Testis (tissue), 2 donors: ENCODE measurements at regions not wholly inside any gene's neighbourhood (a gene's known extent, or its start where the extent isn't known, plus 50 kb on each side); places are given as distances from the start of the nearest gene placed in this dataset.
A peak's percentile ranks its signal among the peaks of the same experiment; 100 is the strongest.

Experiments used
- DNase-seq: peaks from one replicate; pipeline ENCODE4 v3.0.0-alpha.2; 2019
- H3K27ac ChIP-seq, 2 donors: fragments of 200-600 bp; sonication (generic); one replicate each; pipeline ENCODE4 v1.5.1; 2019
- H3K27me3 ChIP-seq: fragments of 200-600 bp; sonication (generic); one replicate; pipeline ENCODE4 v1.5.1; 2019
- H3K36me3 ChIP-seq: fragments of 200-600 bp; sonication (generic); one replicate; pipeline ENCODE4 v1.5.1; 2017; ENCODE audit warnings: low read depth; ENCODE audit errors: missing control alignments
- H3K4me1 ChIP-seq: fragments of 200-600 bp; sonication (generic); one replicate; pipeline ENCODE4 v1.5.1; 2019
- H3K4me3 ChIP-seq, 2 donors: fragments of 200-600 bp; sonication (generic); one replicate each; pipeline ENCODE4 v1.5.1; 2017 to 2019
- H3K9me3 ChIP-seq: fragments of 200-600 bp; sonication (generic); one replicate; pipeline ENCODE4 v1.5.1; 2017
- CTCF ChIP-seq, 3 experiments: fragments of 450-650 bp in 2 of 3; fragments of 200-600 bp in 1 of 3; sonication (generic) in 1 of 3; IDR thresholded peaks; one replicate each; pipeline ENCODE4 v1.5.1; 2016 to 2019; ENCODE audit warnings: antibody characterized with exemption in 3 of 3, mild to moderate bottlenecking in 2 of 3, moderate library complexity in 1 of 3
- POLR2A ChIP-seq: fragments of 450-650 bp; IDR thresholded peaks from one replicate; pipeline ENCODE4 v1.6.1; 2017; ENCODE audit warnings: antibody characterized with exemption, mild to moderate bottlenecking, moderate library complexity
- WGBS, 2 donors: methylation state at CpG; one replicate each; pipeline ENCODE4 v1.1.5; 2018; 5-methylcytosine and 5-hydroxymethylcytosine counted together
- intact Hi-C: fragments of 100-400 bp; cut with DNase I; formaldehyde crosslinking; loops from one replicate; pipeline ENCODE4 v1.15.1; 2023; ENCODE audit warnings: low total_unique reads

GRCh38 chr11:60633645-60634044 lies 65.8 kb upstream of the MS4A8 start:
- intact Hi-C loops = no loop called here
- Histone ChIP-seq H3K4me3 (no peak overlapping the region), H3K36me3 (no peaks in the 10 kb centered on the region), H3K4me1 (no peaks in the 10 kb centered on the region), H3K27ac (no peak overlapping the region), H3K27me3 (no peaks in the 10 kb centered on the region), H3K9me3 (no peaks in the 10 kb centered on the region)
- TF ChIP-seq CTCF (IDR thresholded peaks at IDR 0.05) = no peak
- TF ChIP-seq POLR2A = no peak
- 71 to 88% methylated on average over 1 of the region's 1 CpG for WGBS, 2 donors
- no peak for DNase-seq

- no peak overlapping the region for H3K27ac ChIP-seq
- H3K36me3 ChIP-seq = no peaks in the 10 kb centered on the region
- intact Hi-C loops = no loop called here
- H3K27me3 ChIP-seq = no peaks in the 10 kb centered on the region
- no peak for TF ChIP-seq CTCF (IDR thresholded peaks at IDR 0.05)
- no peak for TF ChIP-seq POLR2A
- no peaks in the 10 kb centered on the region for H3K9me3 ChIP-seq
- H3K4me1 ChIP-seq = no peaks in the 10 kb centered on the region
- DNase-seq = no peak
- no peak overlapping the region for H3K4me3 ChIP-seq
- 59 to 60% methylated on average over 2 of the region's 2 CpGs for WGBS, 2 donors
Observed at GRCh38 chr11:60634126-60634525, 65.3 kb upstream of the MS4A8 start.

- Histone ChIP-seq H3K4me3 (no peak overlapping the region), H3K9me3 (no peaks in the 10 kb centered on the region), H3K36me3 (no peaks in the 10 kb centered on the region), H3K27ac (no peak overlapping the region), H3K27me3 (no peaks in the 10 kb centered on the region), H3K4me1 (no peaks in the 10 kb centered on the region)
- 82 to 95% methylated on average over 3 of the region's 3 CpGs for WGBS, 2 donors
- TF ChIP-seq POLR2A (no peak), CTCF (IDR thresholded peaks at IDR 0.05) (no peak)
- DNase-seq = no peak
- intact Hi-C loops = no loop called here
Observed at GRCh38 chr11:60641940-60642339, 57.5 kb upstream of the MS4A8 start.

- Histone ChIP-seq H3K4me1 (no peaks in the 10 kb centered on the region), H3K27me3 (no peaks in the 10 kb centered on the region), H3K9me3 (no peaks in the 10 kb centered on the region), H3K4me3 (peak overlapping the region in 1 of 2 donors; percentile 9), H3K27ac (no peak overlapping the region), H3K36me3 (no peaks in the 10 kb centered on the region)
- DNase-seq = no peak
- intact Hi-C loops = no loop called here
- WGBS, 2 donors = 46 to 66% methylated on average over 11 to 28 of the region's 28 CpGs
- TF ChIP-seq POLR2A = no peak
Observed at GRCh38 chr11:60647087-60647486, 52.3 kb upstream of the MS4A8 start.
